Testis (tissue), 2 donors: ENCODE measurements at regions not wholly inside any gene's neighbourhood (a gene's known extent, or its start where the extent isn't known, plus 50 kb on each side); places are given as distances from the start of the nearest gene placed in this dataset.

Experiments used
- DNase-seq: peaks from one replicate; pipeline ENCODE4 v3.0.0-alpha.2; 2019
- H3K27ac ChIP-seq, 2 donors: fragments of 200-600 bp; sonication (generic); one replicate each; pipeline ENCODE4 v1.5.1; 2019
- H3K27me3 ChIP-seq: fragments of 200-600 bp; sonication (generic); one replicate; pipeline ENCODE4 v1.5.1; 2019
- H3K36me3 ChIP-seq: fragments of 200-600 bp; sonication (generic); one replicate; pipeline ENCODE4 v1.5.1; 2017; ENCODE audit warnings: low read depth; ENCODE audit errors: missing control alignments
- H3K4me1 ChIP-seq: fragments of 200-600 bp; sonication (generic); one replicate; pipeline ENCODE4 v1.5.1; 2019
- H3K4me3 ChIP-seq, 2 donors: fragments of 200-600 bp; sonication (generic); one replicate each; pipeline ENCODE4 v1.5.1; 2017 to 2019
- H3K9me3 ChIP-seq: fragments of 200-600 bp; sonication (generic); one replicate; pipeline ENCODE4 v1.5.1; 2017
- POLR2A ChIP-seq: fragments of 450-650 bp; IDR thresholded peaks from one replicate; pipeline ENCODE4 v1.6.1; 2017; ENCODE audit warnings: antibody characterized with exemption, mild to moderate bottlenecking, moderate library complexity
- WGBS, 2 donors: methylation state at CpG; one replicate each; pipeline ENCODE4 v1.1.5; 2018; 5-methylcytosine and 5-hydroxymethylcytosine counted together
- intact Hi-C: fragments of 100-400 bp; cut with DNase I; formaldehyde crosslinking; loops from one replicate; pipeline ENCODE4 v1.15.1; 2023; ENCODE audit warnings: low total_unique reads
- TF ChIP-seq, protein P1 (sequence below), 3 experiments: fragments of 450-650 bp in 2 of 3; fragments of 200-600 bp in 1 of 3; sonication (generic) in 1 of 3; IDR thresholded peaks; one replicate each; pipeline ENCODE4 v1.5.1; 2016 to 2019; ENCODE audit warnings: antibody characterized with exemption in 3 of 3, mild to moderate bottlenecking in 2 of 3, moderate library complexity in 1 of 3

DNA sequence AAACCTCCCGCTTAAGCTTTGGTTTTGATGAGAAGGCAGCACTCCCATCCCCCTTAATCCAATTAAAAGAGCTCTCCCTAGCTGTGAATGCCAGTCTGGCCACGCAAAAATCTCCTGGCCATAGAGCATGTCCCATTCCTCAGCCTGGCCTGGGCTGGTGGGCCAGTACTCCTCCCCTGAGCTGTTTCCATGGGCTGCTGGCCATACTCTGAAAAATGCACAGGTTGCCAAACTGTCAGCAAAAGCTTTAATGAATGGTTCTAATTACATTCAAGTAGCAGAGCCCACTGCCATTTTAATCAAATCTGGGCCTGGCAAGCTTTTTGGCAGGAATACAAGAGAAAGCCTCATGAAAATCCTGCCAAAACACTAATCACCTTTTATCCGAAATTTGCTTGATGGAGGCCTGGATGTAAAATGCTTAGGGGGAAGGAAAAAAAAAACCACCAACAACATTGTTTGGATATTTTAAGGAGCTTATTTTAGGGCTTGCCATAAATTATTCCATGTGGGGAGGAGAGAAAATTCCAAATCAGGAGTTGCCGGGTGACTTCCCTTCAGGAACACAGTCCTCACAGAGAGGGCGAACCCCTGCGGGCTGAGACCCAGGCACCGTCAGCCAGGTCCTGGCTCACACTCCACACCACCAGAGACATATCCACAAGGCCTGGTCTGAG, 243.3 kb downstream of the SEC61B start:
- no peaks in the 10 kb centered on the region for H3K9me3 ChIP-seq
- no peak overlapping the region for H3K4me3 ChIP-seq
- no peak overlapping the region for H3K27ac ChIP-seq
- no peak for DNase-seq
- no peaks in the 10 kb centered on the region for H3K36me3 ChIP-seq
- 74% methylated on average over 7 of the region's 7 CpGs for WGBS, 2 donors
- H3K4me1 ChIP-seq: no peaks in the 10 kb centered on the region
- intact Hi-C loops: no loop called here
- no peaks in the 10 kb centered on the region for H3K27me3 ChIP-seq
- no peak for TF ChIP-seq POLR2A
- TF ChIP-seq, protein P1, sequence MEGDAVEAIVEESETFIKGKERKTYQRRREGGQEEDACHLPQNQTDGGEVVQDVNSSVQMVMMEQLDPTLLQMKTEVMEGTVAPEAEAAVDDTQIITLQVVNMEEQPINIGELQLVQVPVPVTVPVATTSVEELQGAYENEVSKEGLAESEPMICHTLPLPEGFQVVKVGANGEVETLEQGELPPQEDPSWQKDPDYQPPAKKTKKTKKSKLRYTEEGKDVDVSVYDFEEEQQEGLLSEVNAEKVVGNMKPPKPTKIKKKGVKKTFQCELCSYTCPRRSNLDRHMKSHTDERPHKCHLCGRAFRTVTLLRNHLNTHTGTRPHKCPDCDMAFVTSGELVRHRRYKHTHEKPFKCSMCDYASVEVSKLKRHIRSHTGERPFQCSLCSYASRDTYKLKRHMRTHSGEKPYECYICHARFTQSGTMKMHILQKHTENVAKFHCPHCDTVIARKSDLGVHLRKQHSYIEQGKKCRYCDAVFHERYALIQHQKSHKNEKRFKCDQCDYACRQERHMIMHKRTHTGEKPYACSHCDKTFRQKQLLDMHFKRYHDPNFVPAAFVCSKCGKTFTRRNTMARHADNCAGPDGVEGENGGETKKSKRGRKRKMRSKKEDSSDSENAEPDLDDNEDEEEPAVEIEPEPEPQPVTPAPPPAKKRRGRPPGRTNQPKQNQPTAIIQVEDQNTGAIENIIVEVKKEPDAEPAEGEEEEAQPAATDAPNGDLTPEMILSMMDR (IDR thresholded peaks at IDR 0.05): no peak

DNA sequence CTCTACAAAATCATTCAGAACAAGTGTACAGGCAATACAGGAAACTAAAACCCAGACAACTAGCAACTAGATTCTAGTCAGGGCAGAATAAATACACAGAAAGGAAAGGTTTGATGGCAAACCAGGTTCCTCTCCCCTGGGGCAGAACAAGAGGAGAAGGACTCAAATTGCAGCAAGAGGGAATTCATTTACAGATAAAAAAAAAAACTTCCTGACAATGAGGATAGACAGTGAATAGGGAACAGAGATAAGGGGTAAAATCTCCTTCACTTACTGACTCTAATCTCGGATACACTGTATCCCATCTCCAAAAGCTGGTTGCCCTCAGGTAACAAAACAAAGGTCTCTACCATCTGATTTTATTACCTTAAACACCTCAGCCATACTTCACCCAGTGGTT, 244.0 kb downstream of the SEC61B start:
- intact Hi-C loops: no loop called here
- H3K9me3 ChIP-seq: no peaks in the 10 kb centered on the region
- H3K4me1 ChIP-seq: no peaks in the 10 kb centered on the region
- DNase-seq: no peak
- H3K27me3 ChIP-seq: no peaks in the 10 kb centered on the region
- TF ChIP-seq, protein P1 (IDR thresholded peaks at IDR 0.05): no peak
- TF ChIP-seq POLR2A: no peak
- H3K4me3 ChIP-seq: no peak overlapping the region
- no peak overlapping the region for H3K27ac ChIP-seq
- H3K36me3 ChIP-seq: no peaks in the 10 kb centered on the region
- 46 to 59% methylated on average over 1 of the region's 1 CpG for WGBS, 2 donors

DNA sequence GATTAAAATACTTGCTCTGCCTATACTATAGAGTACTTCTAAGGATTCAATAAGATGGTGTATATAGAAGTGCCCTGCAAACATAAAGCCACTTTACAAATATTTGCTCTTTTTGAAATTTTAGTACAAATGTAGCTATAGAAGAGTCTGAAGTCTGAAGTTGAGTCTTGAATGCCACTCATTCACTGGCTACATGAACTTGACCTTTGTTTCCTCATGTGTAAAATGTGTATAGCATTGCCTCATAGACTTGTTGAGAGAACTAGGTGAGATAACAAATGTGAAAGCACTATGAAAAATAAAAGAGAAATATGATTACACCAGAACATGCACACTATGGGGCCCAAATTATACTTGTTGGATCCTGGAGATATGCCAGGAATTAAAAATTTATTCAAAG, 244.7 kb downstream of the SEC61B start:
- H3K4me1 ChIP-seq: no peaks in the 10 kb centered on the region
- H3K27me3 ChIP-seq: no peaks in the 10 kb centered on the region
- no peak overlapping the region for H3K4me3 ChIP-seq
- intact Hi-C loops: no loop called here
- no peak for DNase-seq
- no peak overlapping the region for H3K27ac ChIP-seq
- H3K9me3 ChIP-seq: no peaks in the 10 kb centered on the region
- TF ChIP-seq, protein P1 (IDR thresholded peaks at IDR 0.05): no peak
- TF ChIP-seq POLR2A: no peak
- no peaks in the 10 kb centered on the region for H3K36me3 ChIP-seq

DNA sequence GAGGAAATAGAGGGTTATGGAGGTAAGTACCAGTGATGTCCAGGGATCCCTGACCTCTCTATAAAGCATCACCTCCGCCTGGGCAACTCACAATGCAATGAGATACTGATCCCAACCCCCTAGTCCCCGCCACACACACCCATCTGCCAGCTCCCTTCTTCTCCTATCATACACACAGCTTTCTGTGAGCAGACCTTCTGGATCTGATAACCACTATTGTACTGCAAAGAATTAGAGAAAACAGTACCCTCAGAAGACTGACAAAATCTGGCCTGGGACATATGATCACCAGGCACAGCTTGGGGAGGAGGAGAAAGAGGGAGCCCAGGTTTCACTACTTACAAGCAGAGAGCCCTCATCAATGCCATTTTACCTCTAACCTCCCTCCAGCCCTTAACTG, 249.0 kb downstream of the SEC61B start:
- Histone ChIP-seq H3K4me3 (no peak overlapping the region), H3K9me3 (no peaks in the 10 kb centered on the region), H3K4me1 (no peaks in the 10 kb centered on the region), H3K36me3 (no peaks in the 10 kb centered on the region), H3K27me3 (no peaks in the 10 kb centered on the region), H3K27ac (no peak overlapping the region)
- 79 to 91% methylated on average over 2 of the region's 2 CpGs for WGBS, 2 donors
- intact Hi-C loops: no loop called here
- no peak for DNase-seq
- TF ChIP-seq POLR2A: no peak
- TF ChIP-seq, protein P1 (IDR thresholded peaks at IDR 0.05): no peak

DNA sequence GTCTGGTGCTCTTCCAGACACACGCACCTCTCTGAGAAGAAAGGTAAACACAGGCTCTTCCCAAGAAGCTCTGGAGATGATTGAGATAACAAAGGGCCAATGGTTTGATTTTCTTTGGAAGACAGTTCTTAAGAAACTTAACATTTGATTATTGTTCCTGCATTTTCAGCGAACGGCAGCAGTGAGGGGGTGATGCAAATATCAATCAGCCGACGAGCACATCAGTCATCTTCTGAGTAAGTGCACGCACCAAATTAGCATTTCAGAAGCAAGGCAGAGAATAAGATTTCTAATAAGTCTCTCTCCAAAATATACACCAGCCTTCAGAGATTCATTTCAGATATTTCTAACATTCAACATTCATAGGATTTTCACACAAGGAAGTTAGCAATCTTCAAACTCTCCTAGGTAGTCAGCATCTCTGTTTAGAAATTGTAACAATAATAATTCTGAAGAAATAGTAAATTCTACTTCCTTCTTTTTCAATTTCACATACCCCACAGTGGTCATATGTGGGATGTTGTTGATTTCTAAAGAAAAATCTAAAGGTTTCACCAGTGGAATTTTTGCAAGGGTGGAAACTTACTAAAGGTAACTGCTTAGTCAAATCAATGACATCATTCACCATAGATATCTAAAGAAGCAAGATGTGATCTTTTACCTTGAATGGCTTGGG, 250.3 kb downstream of the SEC61B start:
- H3K9me3 ChIP-seq: no peaks in the 10 kb centered on the region
- no peak overlapping the region for H3K27ac ChIP-seq
- WGBS, 2 donors: 81 to 84% methylated on average over 6 of the region's 6 CpGs
- no peaks in the 10 kb centered on the region for H3K27me3 ChIP-seq
- TF ChIP-seq, protein P1 (IDR thresholded peaks at IDR 0.05): no peak
- no peak for TF ChIP-seq POLR2A
- no peak overlapping the region for H3K4me3 ChIP-seq
- H3K4me1 ChIP-seq: no peaks in the 10 kb centered on the region
- no peaks in the 10 kb centered on the region for H3K36me3 ChIP-seq
- DNase-seq: no peak
- intact Hi-C loops: no loop called here
